Limb (tissue), 2 donors: ENCODE measurements at regions not wholly inside any gene's neighbourhood (a gene's known extent, or its start where the extent isn't known, plus 50 kb on each side); places are given as distances from the start of the nearest gene placed in this dataset.
"Not testable (repeated sequence)": the region's sequence is repeated elsewhere in the genome, so short reads cannot be mapped to it uniquely, and the experiment has no call there.

Source experiments
- DNase-seq, 2 donors: peaks; one replicate each; pipeline ENCODE4 v3.0.0-alpha.2; 2016; ENCODE audit errors: extremely low spot score in 2 of 2

DNA sequence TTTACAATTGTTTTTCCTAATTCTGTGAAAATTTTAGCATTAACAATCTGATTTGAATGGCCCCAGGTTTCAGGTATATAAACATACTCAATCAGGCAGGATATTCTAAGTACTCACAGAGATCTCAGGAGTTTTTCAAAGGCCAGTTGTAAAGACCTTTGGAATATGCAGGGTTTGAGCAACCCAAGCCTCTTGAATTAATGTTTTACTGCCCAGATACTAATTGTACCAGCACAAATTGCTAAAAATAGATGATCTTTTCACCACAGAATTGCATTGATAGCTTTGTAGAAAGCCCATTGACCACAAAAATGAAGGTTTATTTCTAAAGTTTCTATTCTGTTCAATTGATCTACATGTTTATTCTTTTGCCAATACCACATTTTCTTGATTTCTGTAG is 186.5 kb downstream of the OSTF1 start:
- DNase-seq, result no peak

DNA sequence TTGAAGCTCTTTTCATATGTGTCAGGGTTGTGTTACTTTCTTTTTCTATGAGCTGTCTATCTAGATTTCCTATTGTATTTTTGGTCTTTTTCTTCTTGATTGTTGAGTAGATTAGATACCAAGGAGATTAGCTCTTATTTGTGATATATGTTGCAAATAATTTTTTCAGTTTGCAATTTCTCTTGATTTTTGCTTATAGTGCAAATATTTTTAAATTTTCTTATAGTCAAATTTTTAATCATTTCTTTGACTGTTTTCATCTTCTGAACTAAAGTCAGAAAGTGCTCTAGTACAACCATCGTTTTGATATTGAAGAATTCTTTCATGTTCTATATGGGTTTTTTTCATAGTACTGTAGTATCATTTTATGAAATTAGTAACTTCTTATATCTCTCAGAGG is 193.7 kb downstream of the OSTF1 start:
- DNase-seq, result no peak

DNA sequence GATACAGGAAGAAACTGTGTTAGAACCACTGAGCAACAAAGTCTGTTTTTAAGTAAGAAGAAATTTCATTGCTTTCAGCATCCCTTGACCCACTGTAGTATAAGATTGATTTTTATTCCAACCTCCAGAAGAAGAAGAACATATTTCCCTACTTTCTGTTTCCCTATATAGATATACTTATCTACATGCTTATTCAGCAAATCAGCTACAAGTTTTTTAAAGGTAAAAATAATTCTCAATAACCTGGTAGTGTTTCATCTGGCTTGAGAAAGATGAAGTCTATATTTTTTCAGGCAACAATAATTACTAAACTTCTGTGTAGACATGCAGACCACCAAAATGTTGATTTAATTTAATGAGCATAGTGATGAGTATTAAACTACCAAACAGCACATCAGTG is 201.0 kb downstream of the OSTF1 start:
- DNase-seq, result no peak

DNA sequence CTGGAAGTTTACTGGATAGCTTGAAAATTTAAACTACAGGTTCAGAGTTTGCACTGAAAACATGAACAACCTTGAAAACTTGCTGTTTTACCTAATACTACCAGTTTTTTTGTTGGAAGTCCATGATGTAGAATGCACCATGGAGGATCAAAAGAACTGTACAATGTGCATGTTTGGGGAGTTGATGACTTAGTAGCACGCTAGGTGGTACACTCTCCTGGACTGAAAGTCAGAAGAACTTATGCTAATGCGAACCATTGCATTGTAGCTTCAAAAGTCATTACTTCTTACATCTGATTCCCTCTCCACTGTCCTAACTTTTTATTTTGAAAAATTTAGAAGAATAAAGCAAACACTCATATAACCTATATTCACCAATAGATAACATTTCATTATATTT is 211.0 kb downstream of the OSTF1 start:
- DNase-seq, result no peak

DNA sequence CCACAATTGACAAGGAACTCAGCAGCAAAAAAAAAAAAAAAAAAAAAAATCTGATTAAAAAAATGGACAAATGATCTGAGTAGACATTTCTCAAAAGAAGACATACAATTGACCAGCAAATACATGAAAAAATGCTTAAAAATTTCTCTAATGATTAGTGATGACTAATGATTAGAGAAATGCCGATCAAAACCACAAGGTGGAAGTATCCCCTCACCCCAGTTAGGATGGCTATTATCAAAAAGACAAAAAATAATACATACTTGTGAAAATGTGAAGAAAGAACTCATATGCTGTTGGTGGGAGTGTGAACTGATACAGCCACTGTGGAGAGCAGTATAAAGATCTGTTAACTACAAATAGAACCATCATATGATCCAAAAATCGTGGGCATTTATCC is 245.3 kb downstream of the OSTF1 start:
- DNase-seq, result no peak

DNA sequence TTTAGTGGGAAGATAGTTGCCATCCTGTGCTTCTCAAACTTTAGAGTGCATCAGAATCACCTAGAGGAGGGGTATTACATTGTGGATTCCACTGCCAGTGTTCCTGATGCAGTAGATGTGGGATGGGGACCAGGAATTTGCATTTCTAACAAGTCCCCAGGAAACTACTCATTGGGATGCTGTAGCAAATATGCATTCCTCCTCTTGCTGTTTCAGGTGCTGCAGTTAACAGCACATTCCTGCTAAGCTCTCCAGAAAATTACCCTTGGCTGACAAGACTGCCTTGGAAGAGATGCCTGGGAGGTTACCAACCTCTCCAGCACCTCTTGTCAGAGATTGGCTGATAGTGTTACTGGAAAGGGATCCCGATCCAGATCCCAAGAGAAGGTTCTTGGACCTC is 270.5 kb downstream of the OSTF1 start:
- no peak for DNase-seq

DNA sequence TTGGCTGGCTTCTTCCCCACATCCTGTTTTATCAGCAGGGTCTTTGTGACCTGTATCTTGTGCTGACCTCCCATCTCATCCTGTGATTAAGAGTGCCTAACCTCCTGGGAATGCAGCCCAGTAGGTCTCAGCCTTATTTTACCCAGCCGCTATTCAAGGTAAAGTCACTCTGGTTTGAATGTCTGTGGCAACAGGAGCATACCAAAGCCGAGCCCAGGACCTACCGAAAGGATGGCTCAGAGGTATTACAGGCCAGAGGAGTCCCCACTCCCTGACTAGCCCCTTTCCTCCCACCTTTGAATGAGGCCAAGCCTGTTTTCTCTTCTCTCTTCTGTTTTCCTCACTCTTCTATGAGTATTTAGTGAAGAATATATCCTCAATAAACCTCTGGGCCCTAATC is 271.3 kb downstream of the OSTF1 start:
- no peak for DNase-seq

DNA sequence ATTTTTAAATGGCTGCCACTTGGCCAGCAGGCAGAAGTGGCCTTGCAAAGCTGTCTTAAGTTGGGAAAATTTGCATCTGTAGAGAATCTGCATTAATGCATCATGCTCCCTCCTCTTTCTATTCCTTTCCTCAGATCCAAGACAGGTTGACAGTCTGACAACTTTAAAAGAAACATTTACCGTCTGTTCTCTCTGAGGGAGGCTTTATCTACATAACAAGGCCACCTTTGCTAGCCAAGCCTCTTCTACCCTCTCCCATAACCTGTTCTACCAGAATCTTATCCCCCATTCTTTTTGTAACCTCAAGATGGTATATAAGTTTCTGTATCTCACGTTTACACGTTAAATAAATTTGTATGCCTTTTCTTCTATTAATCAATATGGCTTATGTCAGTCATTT is 271.9 kb downstream of the OSTF1 start:
- no peak for DNase-seq

DNA sequence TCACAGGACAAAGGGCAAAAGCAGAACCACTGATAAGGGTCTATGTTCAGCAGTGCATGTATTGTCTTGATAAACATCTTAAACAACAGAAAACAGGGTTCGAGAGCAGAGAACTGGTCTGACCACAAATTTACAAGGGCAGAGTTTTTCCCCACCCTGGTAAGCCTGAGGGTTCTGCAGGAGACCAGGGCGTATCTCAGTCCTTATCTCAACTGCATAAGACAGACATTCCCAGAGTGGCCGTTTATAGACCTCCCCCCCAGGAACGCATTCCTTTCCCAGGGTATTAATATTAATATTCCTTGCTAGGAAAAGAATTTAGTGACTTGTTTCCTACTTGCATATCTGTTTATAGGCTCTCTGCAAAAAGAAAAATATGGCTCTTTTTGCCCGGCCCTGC is 274.1 kb downstream of the OSTF1 start:
- not testable (repeated sequence) for DNase-seq

DNA sequence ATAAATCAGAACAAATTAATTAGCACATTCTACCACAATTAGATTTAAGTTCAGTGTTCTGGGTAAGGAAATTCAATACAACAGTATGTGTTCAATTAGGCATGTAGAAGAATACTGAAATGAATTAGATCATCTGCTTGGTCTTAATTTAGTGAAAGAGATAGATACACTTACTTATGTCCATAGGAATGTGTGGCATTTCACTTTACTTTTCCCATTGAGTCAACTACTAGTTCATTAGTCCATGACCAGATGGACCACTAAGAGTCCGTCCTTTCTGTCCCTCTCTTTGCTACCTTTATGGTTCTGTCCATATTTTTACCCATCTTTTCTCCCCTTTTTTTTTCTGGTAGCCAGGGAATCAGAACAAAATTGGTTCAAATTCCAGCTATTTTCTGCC is 276.9 kb downstream of the OSTF1 start:
- no peak for DNase-seq

DNA sequence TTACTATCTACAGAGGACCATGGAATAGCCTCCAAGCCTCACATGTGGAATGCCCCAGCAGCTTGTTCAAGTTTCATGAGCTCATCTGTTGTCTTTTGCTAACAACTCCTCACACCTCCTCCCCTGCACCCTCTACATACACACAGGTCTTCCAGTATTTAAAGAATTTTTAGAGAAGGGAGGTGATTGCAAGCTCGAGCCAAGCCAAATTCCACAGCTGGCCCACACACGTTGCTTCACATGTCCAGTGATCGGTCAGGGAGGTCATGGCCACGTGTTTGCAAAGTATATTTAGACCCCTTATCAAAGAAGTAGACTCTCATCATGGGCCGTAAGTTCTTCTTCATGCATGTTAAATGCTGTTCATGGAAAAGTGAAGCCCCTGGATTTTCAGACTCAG is 281.7 kb downstream of the OSTF1 start:
- DNase-seq, result no peak

DNA sequence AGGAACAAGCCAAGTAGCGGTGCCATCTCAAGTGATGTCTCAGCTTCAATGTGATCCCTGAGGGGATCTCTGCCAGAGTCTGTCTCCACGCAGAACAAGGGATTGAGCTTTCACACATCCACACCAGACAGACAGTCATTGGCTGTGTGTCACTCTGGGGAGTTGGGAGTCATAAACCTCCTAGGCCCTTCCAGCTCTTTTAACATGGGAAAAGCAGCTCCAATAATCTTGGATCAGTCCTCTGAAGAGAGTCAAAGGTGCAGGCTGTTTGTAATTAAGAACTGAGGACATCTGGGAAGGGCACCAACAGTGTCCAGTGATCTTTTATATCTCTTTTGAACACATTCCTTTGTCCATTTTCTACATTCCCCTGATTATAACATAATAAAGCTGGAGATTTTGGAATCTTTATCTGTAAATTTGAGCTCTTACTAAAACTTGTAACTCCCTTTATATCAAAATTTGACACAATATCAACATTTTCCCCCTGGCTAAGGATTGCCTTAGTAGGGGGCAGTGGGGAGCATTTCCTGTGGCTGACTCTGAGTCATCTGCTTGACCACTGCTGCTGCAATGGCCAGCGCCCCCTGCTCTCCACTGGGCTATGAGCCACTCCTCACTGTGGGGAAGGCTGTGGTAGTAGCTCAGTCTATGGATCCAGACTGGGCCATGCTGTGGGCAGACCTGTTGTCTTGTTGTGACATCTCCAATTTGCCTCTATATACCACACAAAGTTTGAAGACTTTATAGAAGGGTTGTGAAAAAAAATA is 284.4 kb downstream of the OSTF1 start:
- DNase-seq, result no peak

DNA sequence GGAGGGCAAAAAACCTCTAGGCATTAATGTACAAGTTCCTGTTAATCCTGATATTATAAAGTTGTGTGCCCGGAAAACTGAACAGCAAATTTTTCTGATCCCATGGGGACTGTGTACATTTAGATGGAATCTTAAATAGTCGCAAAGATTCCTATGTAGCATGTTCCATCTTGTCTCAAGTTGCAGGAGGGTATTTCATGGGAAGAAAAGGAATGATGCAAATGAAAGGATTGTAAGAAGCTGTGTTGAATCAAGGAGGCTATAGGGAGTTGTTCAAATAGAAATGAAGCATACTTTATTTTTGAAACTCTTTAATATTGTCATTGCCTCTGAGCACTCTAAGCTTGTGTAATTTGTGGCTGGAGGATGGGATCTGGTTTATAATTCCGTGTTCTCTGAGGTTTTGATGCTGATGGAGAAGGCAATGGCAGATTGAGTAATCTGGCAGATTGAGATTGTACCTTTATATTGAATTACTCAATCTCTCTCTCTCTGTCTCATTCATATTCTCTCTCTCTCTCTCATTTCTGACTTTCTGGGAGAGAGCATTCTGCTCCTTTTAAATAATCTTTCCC is 288.5 kb downstream of the OSTF1 start:
- DNase-seq, result no peak

DNA sequence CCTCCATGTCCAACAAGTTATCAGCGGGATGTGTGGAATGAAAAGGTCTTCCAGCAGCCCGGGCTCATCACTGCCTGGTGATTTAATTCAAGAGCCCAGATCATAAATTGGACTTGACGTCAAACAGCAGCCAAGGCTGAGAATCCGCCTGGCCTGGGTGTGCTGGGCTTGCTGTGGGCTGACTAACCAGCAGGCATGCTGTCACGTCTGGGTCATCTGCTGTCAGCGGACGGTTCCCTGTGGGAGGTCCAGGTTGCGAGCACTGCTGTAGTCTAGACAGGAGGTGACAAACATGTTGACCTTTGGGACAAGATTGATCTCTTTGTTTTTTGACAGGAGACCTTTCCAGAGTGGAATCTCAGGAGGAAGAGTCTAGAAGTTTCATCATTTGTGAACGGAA is 289.7 kb downstream of the OSTF1 start:
- DNase-seq, result no peak

DNA sequence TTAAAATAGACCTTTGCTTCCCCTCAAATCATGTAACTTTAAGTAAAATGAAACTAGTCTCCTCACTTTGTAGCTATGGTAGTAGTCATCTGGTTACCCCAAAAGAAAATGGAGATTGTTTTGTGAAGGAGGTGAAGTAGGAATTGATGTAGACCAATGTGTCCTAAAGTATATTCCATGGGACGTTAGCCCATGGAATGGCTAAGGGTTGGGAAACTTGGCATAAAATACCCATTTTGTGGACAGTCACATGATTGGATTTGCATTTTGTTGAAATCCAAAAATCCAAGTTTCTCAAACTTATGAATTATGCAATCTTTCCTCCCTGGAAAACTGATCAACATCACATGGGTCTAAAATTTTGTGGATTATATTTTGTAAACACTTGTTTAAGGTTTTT is 290.6 kb downstream of the OSTF1 start:
- no peak for DNase-seq

DNA sequence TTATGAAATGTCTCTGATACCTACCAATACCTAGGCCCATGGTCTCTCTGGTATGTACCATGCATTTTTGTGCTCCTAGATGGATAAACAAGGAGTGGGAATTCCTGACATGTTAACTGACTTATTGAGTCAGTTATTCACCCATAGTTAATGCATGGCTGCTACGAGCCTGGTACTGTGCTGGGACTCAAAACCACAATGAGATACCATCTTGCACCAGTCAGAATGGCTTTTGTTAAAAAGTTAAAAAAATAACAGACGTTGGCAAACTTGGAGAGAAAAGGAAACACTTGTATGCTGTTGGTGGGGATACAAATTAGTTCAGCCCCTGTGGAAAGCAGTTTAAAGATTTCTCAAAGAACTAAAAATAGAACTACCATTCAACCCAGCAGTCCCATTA is 293.8 kb downstream of the OSTF1 start:
- DNase-seq, result no peak

DNA sequence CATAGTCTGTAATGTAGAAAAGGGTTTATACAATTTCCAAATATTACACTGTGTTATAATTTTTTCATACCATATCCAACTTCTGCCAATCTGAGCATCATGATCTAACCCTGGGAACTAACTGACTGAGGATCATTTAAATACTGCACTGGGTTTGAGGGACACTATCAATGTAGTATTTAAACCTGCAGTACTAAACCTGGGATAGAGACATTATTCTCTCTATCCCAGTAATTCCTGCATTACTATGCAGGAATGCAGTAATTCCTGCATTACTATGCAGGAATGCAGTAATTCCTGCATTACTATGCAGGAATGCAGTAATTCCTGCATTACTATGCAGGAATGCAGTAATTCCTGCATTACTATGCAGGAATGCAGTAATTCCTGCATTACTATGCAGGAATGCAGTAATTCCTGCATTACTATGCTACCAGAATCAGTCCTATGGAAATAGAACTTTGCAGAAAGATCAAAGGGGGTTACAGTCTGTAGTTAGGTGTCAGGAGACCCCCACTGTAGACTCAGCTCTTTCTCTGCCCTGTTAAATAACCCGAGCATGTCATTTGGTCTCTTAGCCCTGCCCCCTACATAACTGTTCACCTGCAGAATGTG is 295.2 kb downstream of the OSTF1 start:
- DNase-seq, result not testable (repeated sequence)

DNA sequence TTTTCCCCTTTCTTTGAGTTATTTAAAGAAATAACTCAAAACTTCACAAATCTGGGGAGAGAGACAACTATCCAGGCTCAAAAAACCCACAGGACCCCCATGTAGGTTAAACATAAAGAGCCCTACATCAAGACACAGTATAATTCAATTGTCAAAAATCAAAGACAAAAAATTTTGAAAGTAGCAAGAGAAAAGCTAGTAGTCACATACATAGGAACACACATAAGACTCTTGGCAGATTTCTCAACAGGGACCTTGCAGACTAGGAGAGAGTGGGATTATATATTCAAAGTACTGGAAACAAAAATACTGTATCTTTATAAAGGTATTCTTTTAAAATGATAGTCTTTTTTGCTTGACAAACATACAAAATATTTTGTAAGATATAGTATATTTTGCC is 296.9 kb downstream of the OSTF1 start:
- DNase-seq, result no peak

DNA sequence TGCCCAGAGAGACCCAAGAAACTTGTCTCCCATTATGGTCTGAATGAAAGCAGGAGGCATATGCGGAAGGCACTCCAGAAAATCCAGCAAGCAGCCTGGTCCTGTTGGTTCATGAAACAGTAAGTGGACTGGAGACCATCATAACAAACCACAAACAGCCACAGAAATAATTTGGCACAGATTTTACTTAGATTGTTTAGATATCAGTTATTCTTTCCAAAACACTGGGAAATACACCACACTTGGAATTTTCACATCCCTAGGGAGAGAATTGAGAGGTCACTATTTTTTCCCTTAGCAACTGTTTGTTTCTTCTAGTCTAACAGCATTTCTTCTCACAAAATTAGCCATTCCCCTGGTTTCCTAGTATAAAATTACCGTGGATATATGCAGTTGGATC is 300.8 kb downstream of the OSTF1 start:
- DNase-seq, result no peak

DNA sequence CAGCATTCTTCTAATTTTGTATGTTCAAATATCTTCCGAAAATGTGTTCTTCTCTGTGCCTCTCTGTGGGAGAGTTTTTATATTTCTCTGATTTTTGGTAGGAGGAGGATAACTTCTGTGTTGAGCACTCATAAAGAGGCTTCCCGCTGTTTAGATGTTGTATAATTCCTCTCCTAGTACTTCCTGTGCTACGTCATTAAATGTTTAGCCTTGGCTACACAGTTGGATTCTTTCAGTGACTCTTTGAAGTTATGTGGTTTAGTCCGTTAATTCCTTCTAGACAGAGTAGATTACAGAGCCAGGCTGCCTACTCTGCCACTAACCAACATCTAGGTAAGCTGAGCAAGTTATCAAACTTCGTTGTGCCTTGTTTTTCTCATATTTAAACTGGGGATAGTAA is 302.6 kb downstream of the OSTF1 start:
- no peak for DNase-seq

DNA sequence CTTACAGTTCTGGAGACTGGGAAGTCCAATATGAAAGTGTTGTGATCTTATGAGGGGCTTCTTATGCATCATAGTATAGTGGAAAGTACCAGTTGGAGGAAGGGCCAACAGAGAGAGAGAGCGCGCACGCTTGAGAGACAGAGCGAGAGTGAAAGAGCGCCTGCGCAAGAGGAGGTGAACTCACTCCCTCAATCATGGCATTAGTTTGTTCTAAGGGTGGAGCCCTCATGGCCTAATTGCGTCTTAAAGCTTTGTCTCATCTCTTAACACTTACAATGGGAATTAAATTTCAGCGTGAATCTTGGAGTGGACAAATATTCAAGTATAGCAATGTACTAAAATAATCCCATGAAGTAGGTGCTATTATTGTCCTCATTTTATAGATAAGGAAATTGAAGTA is 303.2 kb downstream of the OSTF1 start:
- DNase-seq, result no peak

DNA sequence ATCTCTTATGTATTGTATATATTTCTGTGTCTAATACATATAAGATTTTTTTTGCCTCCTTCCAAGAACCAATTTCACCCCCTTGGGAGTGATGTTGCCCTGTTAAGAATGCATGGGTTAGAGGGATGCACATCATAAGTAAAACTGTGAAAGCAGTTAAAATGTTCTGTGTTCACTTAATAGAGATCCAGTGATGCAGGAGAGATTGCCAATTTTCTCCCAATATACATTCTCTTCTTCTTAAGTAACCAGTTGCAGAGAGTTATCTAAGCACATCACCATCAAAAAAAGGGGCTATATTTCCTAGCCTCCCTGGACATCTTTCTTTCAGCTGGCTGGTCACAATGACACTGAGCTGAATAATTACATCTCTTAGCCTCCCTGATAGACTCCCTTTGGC is 307.0 kb downstream of the OSTF1 start:
- no peak for DNase-seq

DNA sequence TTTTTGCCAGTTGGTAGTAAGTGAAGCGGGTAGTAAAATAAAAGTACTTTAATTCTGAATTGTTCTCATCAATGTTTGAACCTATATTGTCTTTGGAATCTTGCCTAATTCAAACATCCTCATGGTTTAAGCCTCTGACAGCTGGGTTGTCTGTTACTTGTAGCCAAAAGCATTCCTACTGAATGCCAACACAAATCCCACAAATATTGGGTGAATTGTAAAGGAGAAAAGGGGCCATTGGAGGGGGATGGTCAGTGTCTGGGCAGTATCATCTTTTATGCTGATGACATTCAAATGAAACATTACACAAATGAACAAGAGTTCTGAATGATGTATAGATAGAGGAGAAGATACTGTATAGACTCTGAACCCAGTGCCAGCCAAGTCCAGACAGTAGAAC is 309.5 kb downstream of the OSTF1 start:
- DNase-seq, result no peak
